ENCODE measurements at regions not wholly inside any gene's neighbourhood (a gene's known extent, or its start where the extent isn't known, plus 50 kb on each side); places are given as distances from the start of the nearest gene placed in this dataset.

DNA sequence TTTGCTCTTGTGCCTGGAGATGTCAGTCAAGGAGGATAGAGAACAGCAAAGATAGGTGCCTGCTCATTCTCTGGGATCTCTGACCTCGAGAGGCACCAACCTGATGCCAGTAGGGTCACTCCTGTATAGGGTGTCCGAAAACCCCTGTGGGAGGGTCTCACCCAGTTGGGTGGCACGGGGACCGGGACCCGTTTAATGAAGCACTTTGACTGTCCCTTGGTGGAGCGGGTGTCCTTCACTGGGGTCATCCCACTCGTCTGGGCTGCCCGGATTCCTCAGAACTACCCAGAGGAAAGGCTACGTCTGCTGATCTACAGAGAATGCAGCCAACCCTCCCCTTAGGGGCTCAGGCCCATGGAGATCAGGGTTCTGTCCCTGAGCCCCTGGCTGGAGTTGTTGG lies 157.6 kb downstream of the CAPZA3 start:
- Histone ChIP-seq H2AFZ (ENCODE audit: low read depth, low read length) (peak overlapping the region; percentile 90), H3K36me3 (ENCODE audit: control insufficient read depth, insufficient read depth, low read length) (no peaks in the 10 kb centered on the region), H3K9me1 (ENCODE audit: control insufficient read depth, insufficient read depth, low read length) (no peaks in the 10 kb centered on the region), H3K9me3 (replicated peaks; ENCODE audit: control insufficient read depth, insufficient read depth, low read depth, low read length) (no peaks in the 10 kb centered on the region), H3K4me2 (ENCODE audit: insufficient read depth, low read length) (peak overlapping the region; percentile 55; the same call in 1 of the 2 replicates), H3K4me3 (no peak overlapping the region), H3K4me1 (replicated peaks in 1 of 2; ENCODE audit: control insufficient read depth in 2 of 2, insufficient read depth in 2 of 2, low read length in 2 of 2) (peaks cover 3 to 9% of the 10 kb centered on the region in 2 experiments; a peak in 4 of 5 replicates), H3K79me2 (ENCODE audit: control insufficient read depth, insufficient read depth, low read length) (no peaks in the 10 kb centered on the region), H3K9ac (ENCODE audit: insufficient read depth in 1 of 2, low read depth in 2 of 2, low read length in 2 of 2) (no peak overlapping the region), H3K27me3 (ENCODE audit: control insufficient read depth in 2 of 2, insufficient read depth in 2 of 2, low read length in 2 of 2) (no peaks in the 10 kb centered on the region), H4K20me1 (replicated peaks; ENCODE audit: control insufficient read depth, insufficient read depth, low read length) (no peaks in the 10 kb centered on the region), H3K27ac (ENCODE audit: extremely low read depth, low read depth, low read length) (peak overlapping the region; percentile 63)
- 54% methylated on average over 4 of the region's 9 CpGs for WGBS (ENCODE audit: insufficient coverage, low coverage, missing lambda C conversion rate)
- no peak for TF ChIP-seq EP300 (IDR thresholded peaks at IDR 0.05; ENCODE audit: low read length)
- no peak for TF ChIP-seq ZKSCAN3 (CRISPR knock-in tag; IDR thresholded peaks at IDR 0.05)
- TF ChIP-seq ZNF143 (CRISPR knock-in tag; IDR thresholded peaks at IDR 0.05), result no peak
- TF ChIP-seq MYBL2 (IDR thresholded peaks at IDR 0.05; ENCODE audit: low read depth), result no peak
- no peak for TF ChIP-seq MYBL2 (CRISPR knock-in tag; IDR thresholded peaks at IDR 0.05; ENCODE audit: borderline replicate concordance)
- no peak for TF ChIP-seq BCLAF1 (IDR thresholded peaks at IDR 0.05; ENCODE audit: borderline replicate concordance in 1 of 2, control insufficient read depth in 1 of 2, low read depth in 2 of 2, low read length in 1 of 2)
- no peak for TF ChIP-seq GATA2 (CRISPR knock-in tag; IDR thresholded peaks at IDR 0.05)
- intact Hi-C loops (cut with micrococcal nuclease) (no loop called here), in situ Hi-C loops (cut with MboI) (no loop called here)
- FAIRE-seq (no peak), DNase-seq (ENCODE audit: extremely low read depth in 1 of 4, low spot score in 3 of 4) (no peak), ATAC-seq (no peak)
- ChIA-PET CTCF (ENCODE audit: low intra/inter-chr PET ratio) (no interaction called here), POLR2A (no interaction called here)
- BruUV-seq (replicated peaks), result no TSS peak

Data from K562 (cell line).